Chondrocyte (in vitro differentiated cells): ENCODE measurements at regions not wholly inside any gene's neighbourhood (a gene's known extent, or its start where the extent isn't known, plus 50 kb on each side); places are given as distances from the start of the nearest gene placed in this dataset.

ENCODE experiments used
- DNase-seq: peaks from one replicate; pipeline ENCODE4 v3.0.0; 2021; ENCODE audit warnings: mixed read lengths, low spot score
- H3K27ac Mint-ChIP-seq: one replicate; pipeline ENCODE4 v1.8.0; 2021; ENCODE audit warnings: mild to moderate bottlenecking, moderate library complexity, mixed read lengths; ENCODE audit not compliant: unreplicated experiment
- H3K27me3 Mint-ChIP-seq: 2 replicates; pipeline ENCODE4 v1.8.0; 2021; ENCODE audit warnings: low read depth, mixed read lengths
- H3K36me3 Mint-ChIP-seq: 2 replicates; pipeline ENCODE4 v1.8.0; 2021; ENCODE audit warnings: low read depth, mixed read lengths
- H3K4me1 Mint-ChIP-seq: 2 replicates; pipeline ENCODE4 v1.8.0; 2021; ENCODE audit warnings: low read depth, mild to moderate bottlenecking, mixed read lengths
- H3K4me3 Mint-ChIP-seq: one replicate; pipeline ENCODE4 v1.8.0; 2021; ENCODE audit warnings: mild to moderate bottlenecking, moderate library complexity, mixed read lengths; ENCODE audit not compliant: unreplicated experiment
- H3K9me3 Mint-ChIP-seq: 2 replicates; pipeline ENCODE4 v1.8.0; 2021; ENCODE audit warnings: low read depth, mixed read lengths
- TF ChIP-seq, protein P1 (sequence below): fragments of 200-600 bp; sonication (generic); IDR thresholded peaks from 2 replicates; pipeline ENCODE4 v1.5.0; 2021; ENCODE audit warnings: antibody characterized with exemption, mild to moderate bottlenecking, moderate library complexity

- Mint-ChIP-seq H3K9me3 (no peaks in the 10 kb centered on the region), H3K4me3 (no peak overlapping the region), H3K36me3 (no peaks in the 10 kb centered on the region), H3K4me1 (peaks cover 11% of the 10 kb centered on the region), H3K27me3 (no peaks in the 10 kb centered on the region), H3K27ac (no peak overlapping the region)
- no peak for DNase-seq
- TF ChIP-seq, protein P1, sequence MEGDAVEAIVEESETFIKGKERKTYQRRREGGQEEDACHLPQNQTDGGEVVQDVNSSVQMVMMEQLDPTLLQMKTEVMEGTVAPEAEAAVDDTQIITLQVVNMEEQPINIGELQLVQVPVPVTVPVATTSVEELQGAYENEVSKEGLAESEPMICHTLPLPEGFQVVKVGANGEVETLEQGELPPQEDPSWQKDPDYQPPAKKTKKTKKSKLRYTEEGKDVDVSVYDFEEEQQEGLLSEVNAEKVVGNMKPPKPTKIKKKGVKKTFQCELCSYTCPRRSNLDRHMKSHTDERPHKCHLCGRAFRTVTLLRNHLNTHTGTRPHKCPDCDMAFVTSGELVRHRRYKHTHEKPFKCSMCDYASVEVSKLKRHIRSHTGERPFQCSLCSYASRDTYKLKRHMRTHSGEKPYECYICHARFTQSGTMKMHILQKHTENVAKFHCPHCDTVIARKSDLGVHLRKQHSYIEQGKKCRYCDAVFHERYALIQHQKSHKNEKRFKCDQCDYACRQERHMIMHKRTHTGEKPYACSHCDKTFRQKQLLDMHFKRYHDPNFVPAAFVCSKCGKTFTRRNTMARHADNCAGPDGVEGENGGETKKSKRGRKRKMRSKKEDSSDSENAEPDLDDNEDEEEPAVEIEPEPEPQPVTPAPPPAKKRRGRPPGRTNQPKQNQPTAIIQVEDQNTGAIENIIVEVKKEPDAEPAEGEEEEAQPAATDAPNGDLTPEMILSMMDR = no peak
Observed at GRCh38 chr18:34094148-34094547, 130.6 kb downstream of the NOL4 start.

DNA sequence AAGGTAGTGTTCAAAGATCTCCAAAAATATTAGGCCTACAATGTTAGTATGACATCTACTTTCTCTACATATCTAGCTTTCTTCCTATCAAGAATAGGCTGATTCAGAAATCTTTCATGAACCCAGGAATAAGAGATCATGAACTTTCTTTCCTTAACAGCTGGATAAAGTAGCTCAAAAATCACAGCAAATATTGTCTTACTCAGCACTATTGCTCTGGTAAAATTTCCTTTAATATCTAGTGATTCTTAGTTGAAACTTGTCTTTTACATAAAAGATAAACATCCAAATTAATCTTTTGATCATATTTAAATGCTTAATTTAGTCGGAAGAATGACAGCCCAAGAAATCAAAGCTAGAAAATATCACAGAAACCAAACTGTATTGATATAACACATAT lies 131.9 kb downstream of the NOL4 start:
- Mint-ChIP-seq H3K9me3 (no peaks in the 10 kb centered on the region), H3K27ac (peak overlapping the region; percentile 3), H3K27me3 (no peaks in the 10 kb centered on the region), H3K4me3 (no peak overlapping the region), H3K4me1 (peaks cover 11% of the 10 kb centered on the region), H3K36me3 (no peaks in the 10 kb centered on the region)
- DNase-seq = no peak
- TF ChIP-seq, protein P1 = no peak

GRCh38 chr18:34086370-34086769 lies 138.3 kb downstream of the NOL4 start:
- H3K27ac Mint-ChIP-seq = no peak overlapping the region
- TF ChIP-seq, protein P1 = no peak
- no peaks in the 10 kb centered on the region for H3K27me3 Mint-ChIP-seq
- H3K4me3 Mint-ChIP-seq = no peak overlapping the region
- H3K36me3 Mint-ChIP-seq = no peaks in the 10 kb centered on the region
- no peaks in the 10 kb centered on the region for H3K4me1 Mint-ChIP-seq
- H3K9me3 Mint-ChIP-seq = no peaks in the 10 kb centered on the region
- DNase-seq = no peak

DNA sequence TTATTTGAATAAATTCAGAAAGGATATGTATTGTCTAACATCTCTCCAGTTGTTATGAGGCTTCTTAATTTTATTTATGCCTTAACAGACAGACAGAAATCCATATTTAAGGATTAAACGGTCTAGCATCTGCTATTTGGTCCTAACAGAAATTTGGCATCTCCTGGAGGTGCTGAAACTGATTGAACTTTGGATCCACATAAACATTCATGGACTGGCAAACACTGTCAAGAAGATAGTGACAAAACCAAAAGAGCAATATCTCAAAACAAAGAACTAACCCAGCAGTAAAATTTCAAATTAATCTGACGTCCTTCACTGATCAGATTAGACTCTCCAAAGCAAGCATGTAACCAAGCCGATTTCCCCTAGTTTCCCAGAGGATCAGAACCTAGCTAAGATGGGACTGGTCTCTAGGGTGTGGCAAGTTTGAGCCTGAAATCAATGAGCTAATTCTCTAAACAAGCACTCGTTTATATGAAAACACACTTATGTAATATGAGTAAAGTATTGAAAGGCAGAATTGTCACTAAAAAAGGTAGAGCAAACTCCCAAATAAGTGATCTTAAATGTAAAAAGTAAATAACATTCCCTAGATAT lies 139.5 kb downstream of the NOL4 start:
- Mint-ChIP-seq H3K9me3 (no peaks in the 10 kb centered on the region), H3K36me3 (no peaks in the 10 kb centered on the region), H3K27me3 (no peaks in the 10 kb centered on the region), H3K4me1 (no peaks in the 10 kb centered on the region), H3K27ac (no peak overlapping the region), H3K4me3 (no peak overlapping the region)
- TF ChIP-seq, protein P1 = no peak
- DNase-seq = no peak

- no peaks in the 10 kb centered on the region for H3K36me3 Mint-ChIP-seq
- no peaks in the 10 kb centered on the region for H3K4me1 Mint-ChIP-seq
- TF ChIP-seq, protein P1 = no peak
- H3K27me3 Mint-ChIP-seq = no peaks in the 10 kb centered on the region
- no peaks in the 10 kb centered on the region for H3K9me3 Mint-ChIP-seq
- no peak overlapping the region for H3K4me3 Mint-ChIP-seq
- H3K27ac Mint-ChIP-seq = no peak overlapping the region
- DNase-seq = no peak
Observed at GRCh38 chr18:34084635-34085034, 140.1 kb downstream of the NOL4 start.
